HT-29 (cell line): ENCODE measurements at regions not wholly inside any gene's neighbourhood (a gene's known extent, or its start where the extent isn't known, plus 50 kb on each side); places are given as distances from the start of the nearest gene placed in this dataset.

ENCODE experiments used
- DNase-seq: peaks from one replicate; pipeline ENCODE4 v3.0.0-alpha.2; 2015; ENCODE audit warnings: low spot score

DNA sequence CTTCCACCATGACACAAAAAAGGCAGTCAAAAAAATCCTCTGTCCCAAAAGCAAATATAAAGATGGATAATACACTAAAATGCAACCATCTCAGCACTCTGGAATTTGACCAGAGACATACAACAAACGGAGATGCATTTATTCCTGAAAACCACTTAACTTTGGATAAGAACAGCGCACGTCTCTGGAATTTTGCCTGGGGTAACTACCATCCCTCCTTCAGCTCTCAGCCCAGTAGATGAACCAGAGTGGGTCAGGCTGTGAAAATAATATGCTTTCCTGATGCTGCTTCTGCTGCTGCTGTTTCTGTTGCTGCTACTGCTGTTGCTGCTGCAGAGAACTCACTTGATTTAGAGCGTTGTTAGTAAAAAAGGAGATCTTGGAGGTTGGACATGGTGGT, 133.8 kb upstream of the ACVR2A start:
- no peak for DNase-seq

DNA sequence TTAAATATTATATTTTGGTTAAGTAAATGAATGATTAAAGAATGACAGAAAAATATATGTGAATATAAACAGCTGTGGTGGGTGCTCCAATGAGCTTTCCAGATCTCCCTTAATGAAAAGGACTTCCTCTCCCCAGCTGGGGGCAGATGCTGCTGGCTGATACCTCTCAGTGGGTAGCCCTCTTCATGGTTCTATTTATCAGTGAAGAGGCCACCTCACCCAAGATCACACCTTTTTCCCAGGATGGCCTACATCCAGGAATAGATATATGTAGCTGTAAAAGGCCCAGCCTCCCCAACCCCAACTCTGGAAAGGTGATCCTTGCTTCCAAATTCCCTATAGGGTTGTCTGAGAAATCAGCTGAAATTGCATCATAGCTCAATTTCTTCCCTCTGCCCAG, 135.2 kb upstream of the ACVR2A start:
- no peak for DNase-seq

DNA sequence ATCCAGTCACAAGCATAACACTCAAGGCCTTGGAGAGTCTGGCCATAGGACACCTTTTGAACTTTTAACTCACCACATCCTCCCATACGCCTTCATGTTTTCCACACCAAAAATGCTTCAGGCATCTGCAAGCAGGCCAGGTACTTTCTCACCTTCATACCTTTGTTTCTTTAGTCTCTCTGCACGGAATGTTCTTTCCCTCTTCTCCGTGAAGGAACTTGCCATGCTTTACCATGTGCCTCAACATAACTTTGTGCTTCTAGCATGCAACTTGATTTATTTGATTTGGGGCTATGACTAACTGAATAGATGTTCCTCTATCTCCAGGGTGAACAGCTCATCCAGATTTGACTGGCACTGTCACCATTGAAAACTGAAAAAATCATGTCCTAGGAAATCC, 141.7 kb upstream of the ACVR2A start:
- DNase-seq: no peak

DNA sequence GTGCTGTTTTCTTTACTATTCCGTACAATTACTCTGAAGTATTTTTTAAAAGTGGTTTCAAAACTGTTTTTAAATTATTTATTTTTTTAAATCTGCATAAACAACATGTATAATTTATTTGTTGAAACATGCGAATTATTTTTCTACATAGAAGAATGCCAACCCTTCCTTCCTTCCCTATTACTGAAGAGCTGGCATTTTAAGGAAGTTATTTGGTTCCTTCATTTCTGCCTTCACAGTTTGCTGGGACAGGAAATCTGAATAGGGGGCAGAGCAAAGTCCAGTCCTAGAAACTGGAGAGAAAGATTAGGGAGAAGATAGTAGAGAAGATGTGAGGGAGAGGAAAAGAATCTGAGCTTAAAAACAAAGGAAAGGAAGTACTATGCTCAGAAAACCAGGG, 146.7 kb upstream of the ACVR2A start:
- DNase-seq: no peak

GRCh38 chr2:147696426-147696825, 148.4 kb upstream of the ACVR2A start:
- DNase-seq: peak; percentile 72

DNA sequence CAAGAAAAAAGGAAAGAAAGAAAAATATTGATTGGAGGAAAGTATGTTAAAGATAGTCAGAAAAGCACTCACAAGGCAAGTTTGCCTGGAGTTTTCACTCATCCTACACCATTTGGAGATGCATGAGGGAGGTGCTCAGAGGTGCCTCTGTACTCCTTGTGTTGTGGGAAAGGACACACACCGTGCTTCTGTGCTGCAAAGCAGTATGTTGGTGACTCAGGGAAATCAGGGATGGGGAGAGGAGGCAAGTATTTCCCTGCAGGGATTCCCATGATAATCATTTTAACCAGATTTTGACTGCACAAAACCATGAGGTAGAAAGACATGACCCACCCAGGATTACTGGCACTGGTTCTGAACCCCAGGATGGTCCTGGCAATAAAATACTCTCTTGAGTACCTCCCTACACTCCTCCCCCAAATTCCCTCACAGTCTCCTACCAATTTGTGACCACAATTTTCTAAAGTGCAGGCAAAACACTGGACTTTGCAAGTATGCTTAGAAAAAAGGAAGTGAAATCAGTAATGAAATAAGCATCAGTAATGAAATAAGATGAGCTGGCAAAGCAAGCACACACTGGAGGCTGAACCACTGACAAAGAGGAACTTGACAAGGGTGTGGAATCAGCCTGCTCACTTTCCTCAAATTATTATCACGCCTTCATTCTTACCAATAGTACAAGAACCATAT, 155.5 kb upstream of the ACVR2A start:
- DNase-seq: no peak

- DNase-seq: no peak
Measured at GRCh38 chr2:147688242-147688641, 156.6 kb upstream of the ACVR2A start.

GRCh38 chr2:147686365-147686764, 158.5 kb upstream of the ACVR2A start:
- DNase-seq: no peak

GRCh38 chr2:147684903-147685302, 159.9 kb upstream of the ACVR2A start:
- no peak for DNase-seq

GRCh38 chr2:147683380-147683779, 161.4 kb upstream of the ACVR2A start:
- DNase-seq: no peak

GRCh38 chr2:147681093-147681492, 163.7 kb upstream of the ACVR2A start:
- no peak for DNase-seq

GRCh38 chr2:147679955-147680531, 164.8 kb upstream of the ACVR2A start:
- no peak for DNase-seq

DNA sequence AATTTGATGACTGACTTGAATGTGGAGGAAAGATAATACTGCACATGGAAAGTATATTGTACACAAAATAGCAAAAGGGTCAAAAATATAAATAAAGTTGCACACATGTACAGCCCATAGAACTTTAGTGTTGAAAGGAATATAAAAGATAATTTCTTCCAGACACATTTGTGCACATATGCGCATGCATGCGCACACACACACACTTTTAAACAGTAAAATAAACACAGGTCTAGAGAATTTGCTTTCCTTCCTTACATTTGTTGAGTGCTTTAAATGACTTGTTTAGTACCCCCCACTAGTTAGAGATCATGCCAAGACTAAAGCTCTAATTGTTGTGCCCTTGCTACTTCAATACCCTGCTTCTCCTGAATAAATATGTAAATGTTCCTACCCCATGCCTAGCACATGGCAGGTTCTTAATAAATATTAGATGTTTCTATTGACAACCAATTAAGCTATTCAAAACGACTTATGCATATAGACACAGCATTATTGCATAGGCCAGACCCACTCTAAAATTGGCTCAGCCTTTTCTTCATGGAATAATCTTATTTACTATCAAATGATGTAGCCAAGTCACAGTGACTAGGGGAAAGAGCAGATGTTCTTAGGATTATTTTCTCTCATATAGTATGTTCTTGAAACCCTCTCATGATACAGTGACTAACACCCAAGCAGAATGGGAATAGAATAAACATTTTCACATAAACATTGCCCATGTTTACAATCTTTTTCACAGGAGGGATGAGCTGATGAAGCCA, 165.5 kb upstream of the ACVR2A start:
- no peak for DNase-seq

- DNase-seq: no peak
Measured at GRCh38 chr2:147665105-147665504, 179.7 kb upstream of the ACVR2A start.

DNA sequence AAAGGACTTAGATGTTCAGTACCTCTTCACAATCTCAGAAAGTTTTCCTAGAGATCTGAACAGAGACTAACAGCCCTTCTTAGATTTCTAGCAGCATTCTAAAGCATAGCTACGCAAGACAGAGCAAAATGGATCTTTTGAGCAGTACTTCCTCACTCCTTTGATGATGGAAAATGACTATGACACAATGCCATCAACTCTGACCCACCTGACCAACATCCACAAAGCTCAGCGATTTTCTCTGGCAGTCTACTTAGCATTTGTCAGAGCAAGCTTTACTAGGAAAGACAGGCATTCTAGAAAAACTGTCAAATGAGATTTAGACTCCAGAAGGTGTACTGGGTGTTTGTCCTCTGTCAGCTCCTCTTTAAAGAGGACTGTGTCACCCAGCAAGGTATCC, 180.9 kb upstream of the ACVR2A start:
- DNase-seq: no peak

- DNase-seq: no peak
Measured at GRCh38 chr2:147663153-147663961, 181.5 kb upstream of the ACVR2A start.

- no peak for DNase-seq
Measured at GRCh38 chr2:147662221-147662620, 182.6 kb upstream of the ACVR2A start.

DNA sequence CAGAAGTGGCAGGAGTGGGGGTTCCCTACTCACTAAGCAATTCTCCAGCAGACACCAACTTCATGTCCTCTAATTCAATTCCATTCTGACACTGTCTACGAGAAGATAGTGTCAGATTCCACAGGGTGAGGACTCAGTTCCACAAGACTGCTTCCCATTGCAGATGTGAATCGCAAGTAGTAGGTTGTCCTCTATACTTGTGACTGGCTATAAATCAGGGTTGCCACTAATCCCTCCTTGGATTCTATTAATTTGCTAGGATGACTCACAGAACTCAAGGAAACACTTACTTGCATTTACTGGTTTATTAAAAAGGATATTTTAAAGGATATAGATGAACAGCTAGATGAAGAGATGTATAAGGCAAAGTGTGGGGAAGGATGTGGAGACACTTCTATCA, 184.1 kb upstream of the ACVR2A start:
- DNase-seq: no peak

GRCh38 chr2:147659051-147659450, 185.8 kb upstream of the ACVR2A start:
- DNase-seq: no peak

DNA sequence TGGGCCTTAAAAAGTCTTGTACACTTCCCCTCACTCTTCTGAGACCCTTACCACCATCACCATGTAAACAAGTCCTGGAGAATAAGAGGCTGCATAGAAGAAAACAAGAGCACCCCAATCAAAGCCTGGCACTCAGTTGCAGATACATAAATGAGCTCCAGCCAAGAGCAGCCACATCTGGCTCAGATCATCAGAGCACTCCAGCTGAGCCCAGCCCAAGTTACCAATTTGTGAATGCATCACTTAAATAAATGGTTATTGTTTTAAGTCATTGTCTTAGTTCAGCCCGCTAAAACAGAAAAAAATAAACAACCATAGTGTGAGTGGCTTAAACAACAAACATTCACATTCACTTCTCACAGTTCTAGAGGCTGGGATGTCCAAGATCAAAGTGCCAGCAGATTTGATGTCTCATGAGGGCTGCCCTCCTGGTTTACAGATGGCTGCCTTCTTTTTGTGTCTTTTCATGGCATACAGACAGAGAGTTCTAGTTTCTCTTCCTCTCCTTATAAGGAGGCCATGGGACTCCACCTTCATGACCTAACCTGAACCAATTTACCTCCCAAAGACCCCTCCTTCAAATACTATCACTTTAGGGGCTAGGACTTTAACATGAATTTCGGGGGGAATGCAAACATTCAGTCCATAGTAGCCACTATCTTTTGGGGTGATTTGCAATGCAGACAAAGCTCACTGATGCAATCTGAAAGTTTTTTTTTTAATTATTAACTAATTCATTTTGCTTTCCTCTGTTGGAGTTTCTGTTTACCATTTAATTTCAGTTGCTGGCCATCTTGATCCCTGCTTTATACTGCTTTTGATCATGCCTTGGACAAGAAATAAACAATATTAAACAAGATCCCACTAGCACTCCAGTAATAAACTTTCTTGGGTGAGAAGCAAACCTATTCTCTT, 187.5 kb upstream of the ACVR2A start:
- DNase-seq: no peak

DNA sequence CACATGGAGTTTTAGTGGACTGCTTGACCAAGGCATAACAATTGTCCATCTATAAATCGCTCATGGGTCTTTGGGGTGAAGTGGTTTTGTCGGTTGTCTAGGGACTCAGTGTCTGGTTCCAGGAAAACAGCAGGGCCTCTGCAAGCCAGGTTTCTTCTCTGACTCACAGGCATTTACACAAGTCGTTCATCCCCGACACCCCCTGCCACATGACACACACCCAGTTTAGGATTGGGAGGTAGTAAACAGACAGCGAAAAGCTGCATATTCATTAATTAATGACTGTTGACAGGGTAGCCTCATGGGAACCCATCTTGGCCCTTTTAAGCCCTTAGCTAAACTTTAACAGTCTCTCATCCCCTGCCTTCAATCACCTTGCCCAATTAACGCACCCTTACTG, 194.8 kb upstream of the ACVR2A start:
- DNase-seq: no peak
